ENCODE measurements at regions not wholly inside any gene's neighbourhood (a gene's known extent, or its start where the extent isn't known, plus 50 kb on each side); places are given as distances from the start of the nearest gene placed in this dataset.

DNA sequence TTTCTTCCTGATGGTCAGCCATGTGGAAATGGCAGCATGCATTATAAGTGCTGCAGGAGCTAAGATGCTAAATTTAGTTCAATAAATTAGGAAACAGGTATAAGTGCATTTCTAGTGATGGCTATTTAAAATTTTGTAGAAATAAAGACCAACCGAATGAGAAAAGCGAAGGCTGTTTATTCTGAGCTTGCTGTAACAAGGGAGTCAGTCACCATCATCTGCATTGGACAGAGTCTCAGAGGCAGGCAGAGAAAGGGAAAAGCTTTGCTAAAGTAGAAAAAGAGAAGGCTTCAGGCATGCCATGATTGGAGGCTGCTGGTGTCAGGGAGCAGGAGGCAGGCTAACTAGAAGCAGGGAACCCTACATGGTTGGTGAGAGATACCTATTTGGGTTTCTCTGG is 451.0 kb downstream of the EDEM1 start:
- TF ChIP-seq, protein P1, sequence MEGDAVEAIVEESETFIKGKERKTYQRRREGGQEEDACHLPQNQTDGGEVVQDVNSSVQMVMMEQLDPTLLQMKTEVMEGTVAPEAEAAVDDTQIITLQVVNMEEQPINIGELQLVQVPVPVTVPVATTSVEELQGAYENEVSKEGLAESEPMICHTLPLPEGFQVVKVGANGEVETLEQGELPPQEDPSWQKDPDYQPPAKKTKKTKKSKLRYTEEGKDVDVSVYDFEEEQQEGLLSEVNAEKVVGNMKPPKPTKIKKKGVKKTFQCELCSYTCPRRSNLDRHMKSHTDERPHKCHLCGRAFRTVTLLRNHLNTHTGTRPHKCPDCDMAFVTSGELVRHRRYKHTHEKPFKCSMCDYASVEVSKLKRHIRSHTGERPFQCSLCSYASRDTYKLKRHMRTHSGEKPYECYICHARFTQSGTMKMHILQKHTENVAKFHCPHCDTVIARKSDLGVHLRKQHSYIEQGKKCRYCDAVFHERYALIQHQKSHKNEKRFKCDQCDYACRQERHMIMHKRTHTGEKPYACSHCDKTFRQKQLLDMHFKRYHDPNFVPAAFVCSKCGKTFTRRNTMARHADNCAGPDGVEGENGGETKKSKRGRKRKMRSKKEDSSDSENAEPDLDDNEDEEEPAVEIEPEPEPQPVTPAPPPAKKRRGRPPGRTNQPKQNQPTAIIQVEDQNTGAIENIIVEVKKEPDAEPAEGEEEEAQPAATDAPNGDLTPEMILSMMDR (conservative IDR thresholded peaks at IDR 0.05; ENCODE audit: low read depth, low read length) = no peak
- no peak overlapping the region for H3K4me3 ChIP-seq (ENCODE audit: low read depth, low read length)
- no peak for DNase-seq (ENCODE audit: low read depth)

DNA sequence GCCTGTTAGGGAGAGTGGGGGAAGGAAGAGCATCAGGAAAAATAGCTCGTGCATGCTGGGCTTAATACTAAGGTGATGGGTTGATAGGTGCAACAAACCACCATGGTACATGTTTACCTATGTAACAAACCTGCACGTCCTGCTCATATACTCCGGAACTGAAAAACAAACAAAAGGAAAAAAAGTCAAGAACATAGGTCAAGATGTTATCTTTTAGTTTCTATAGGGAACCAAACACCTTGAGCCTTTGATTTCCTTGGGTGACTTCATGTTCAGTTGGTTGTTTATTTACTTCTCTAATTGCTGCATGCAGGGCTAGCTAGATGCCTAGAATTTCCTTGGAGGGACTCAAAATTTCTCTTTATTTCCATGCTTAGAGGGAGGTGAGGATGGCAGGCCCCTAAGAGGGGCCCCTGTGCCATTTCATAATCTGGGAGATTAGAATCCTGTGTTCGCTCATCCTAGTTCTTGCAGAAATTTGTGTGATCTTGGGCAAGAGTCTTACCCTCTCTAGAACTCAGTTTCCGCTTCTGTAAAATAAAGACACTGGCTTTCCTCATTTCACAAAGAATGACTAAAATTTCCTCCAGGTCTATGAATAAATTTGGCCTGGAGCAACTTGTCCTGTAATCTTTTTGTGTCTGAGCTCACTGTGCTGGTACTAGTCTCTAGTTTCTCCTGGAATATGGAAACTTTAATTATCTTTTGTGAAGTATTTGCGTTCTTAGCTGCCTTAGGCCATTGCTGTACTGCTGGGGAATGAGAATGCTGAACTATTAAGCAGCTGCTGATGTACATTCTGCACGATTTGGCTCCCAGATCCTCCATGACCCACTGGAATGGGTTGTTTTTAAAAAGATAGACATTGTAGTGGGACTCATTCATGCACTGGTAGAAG is 457.5 kb downstream of the EDEM1 start:
- TF ChIP-seq, protein P1 (conservative IDR thresholded peaks at IDR 0.05; ENCODE audit: low read depth, low read length) = no peak
- no peak for DNase-seq (ENCODE audit: low read depth)
- H3K4me3 ChIP-seq (ENCODE audit: low read depth, low read length) = no peak overlapping the region

DNA sequence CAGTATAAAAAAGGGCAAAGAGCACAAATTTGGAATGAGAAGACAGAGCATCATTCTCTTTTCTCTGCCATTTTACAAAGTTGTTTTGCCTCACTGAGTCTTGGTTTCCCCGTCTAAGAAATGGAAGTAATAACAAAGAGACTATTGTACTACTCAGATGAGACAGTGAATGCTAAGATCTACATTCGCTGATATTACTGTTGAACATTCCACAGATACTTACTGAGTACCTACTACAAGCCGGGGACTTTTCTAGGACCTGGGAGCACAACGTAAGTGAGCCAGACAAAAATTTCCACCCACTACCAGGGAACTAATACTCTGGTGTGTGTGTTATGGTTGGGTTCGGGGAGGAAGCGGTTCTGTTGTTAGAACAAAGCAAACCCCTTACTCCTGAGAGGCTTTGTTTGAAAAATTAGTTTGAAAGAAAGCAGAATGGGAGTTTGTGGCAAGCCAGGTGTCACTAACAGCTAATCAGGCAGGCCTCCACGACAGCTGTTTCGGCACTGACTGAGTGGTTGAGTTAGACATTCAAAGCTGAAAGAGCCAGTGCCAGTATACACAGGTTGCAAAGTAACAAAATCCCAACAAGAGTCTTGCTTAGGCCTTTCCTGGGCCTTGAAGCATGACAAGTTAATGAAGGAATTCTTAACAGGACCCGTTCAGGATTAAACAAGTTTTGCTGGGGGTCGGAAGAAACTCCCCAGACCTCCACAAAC is 458.3 kb downstream of the EDEM1 start:
- H3K4me3 ChIP-seq (ENCODE audit: low read depth, low read length) = no peak overlapping the region
- no peak for DNase-seq (ENCODE audit: low read depth)
- TF ChIP-seq, protein P1 (conservative IDR thresholded peaks at IDR 0.05; ENCODE audit: low read depth, low read length) = no peak

DNA sequence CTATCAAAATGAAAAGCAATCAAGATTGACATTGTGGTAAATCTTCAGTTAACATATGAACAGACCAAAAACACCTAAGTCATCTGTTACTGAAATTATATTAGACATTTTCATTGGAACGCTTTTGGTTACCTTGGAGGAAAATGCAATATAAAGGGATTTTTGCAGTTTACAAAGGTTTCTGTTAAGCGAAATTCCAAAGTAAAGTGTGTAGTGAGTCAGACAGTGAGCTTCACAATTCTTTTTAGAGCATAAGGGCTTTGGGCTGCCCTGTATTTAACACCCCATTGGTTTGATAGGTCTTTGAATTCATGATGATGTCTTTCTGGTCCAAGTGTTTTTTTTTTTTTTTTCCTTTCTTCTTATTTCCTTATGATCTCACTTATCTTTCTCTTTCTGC is 462.8 kb downstream of the EDEM1 start:
- TF ChIP-seq, protein P1 (conservative IDR thresholded peaks at IDR 0.05; ENCODE audit: low read depth, low read length) = no peak
- no peak overlapping the region for H3K4me3 ChIP-seq (ENCODE audit: low read depth, low read length)
- no peak for DNase-seq (ENCODE audit: low read depth)

DNA sequence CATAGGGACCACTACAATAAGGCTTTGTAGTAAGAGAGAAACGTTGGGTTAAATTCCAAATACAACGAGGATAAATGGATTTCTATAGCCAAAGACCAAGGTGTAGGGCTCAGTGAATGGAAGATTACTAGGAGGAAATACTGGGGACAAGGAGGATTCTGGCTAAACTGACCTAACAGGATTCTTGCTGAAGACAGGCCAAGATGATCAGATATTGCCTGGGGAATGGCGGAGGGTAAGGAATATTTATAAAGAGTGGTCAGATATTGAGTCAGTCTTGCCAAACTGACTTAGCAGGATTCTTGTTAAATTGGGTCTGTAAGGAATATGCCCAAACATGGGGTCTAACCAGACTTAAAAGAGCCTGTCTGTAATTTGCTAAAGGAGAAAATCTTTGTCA is 463.8 kb downstream of the EDEM1 start:
- TF ChIP-seq, protein P1 (conservative IDR thresholded peaks at IDR 0.05; ENCODE audit: low read depth, low read length) = no peak
- H3K4me3 ChIP-seq (ENCODE audit: low read depth, low read length) = no peak overlapping the region
- no peak for DNase-seq (ENCODE audit: low read depth)

DNA sequence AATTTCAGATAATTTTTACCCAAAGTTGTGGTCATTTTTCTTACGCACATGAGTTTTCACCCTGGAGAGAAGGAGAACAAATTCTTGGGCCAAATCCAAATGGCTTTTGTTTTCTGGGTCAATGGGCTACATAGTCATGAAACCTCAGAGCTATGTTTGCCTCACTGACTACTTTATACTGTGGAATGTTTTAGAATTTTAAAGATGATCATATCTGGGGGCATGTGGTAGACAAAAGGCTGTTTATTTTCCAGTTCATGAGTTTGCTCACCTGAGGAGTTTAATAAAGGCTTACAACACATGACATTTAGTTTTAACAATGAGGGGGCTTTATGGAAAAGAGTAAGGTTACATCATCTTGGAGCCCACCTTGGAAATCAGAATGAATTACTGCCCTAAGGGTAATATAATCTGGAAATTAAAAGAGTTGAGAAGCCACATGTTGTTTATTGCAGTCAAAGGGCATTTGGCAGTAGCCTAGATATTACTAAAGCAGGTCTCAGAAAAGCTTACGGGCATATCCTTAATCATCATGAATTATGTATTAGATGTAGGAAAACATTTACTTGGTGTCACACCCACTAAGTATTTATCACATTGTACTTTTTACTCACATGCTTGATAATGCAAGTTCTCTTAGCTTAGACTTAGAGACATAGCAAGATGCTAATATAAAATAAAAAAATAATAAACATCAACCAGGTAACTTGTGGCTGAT is 466.1 kb downstream of the EDEM1 start:
- no peak overlapping the region for H3K4me3 ChIP-seq (ENCODE audit: low read depth, low read length)
- TF ChIP-seq, protein P1 (conservative IDR thresholded peaks at IDR 0.05; ENCODE audit: low read depth, low read length) = no peak
- DNase-seq (ENCODE audit: low read depth) = no peak
